H9 (cell line): ENCODE measurements at regions not wholly inside any gene's neighbourhood (a gene's known extent, or its start where the extent isn't known, plus 50 kb on each side); places are given as distances from the start of the nearest gene placed in this dataset.

ENCODE experiments used
- DNase-seq: peaks from one replicate; pipeline ENCODE4 v3.0.0-alpha.2; 2017
- H2AFZ ChIP-seq: one replicate; pipeline ENCODE4 v1.6.1; 2013; ENCODE audit warnings: mild to moderate bottlenecking, low read length, control low read depth, moderate library complexity
- H2AK5ac ChIP-seq: 2 replicates; pipeline ENCODE4 v1.6.1; 2013; ENCODE audit warnings: low read length, control low read depth, mixed read lengths; ENCODE audit not compliant: insufficient read length
- H2BK120ac ChIP-seq: one replicate; pipeline ENCODE4 v1.6.1; 2013; ENCODE audit warnings: low read depth, mild to moderate bottlenecking, low read length, control low read depth, inconsistent platforms; ENCODE audit not compliant: poor library complexity, severe bottlenecking
- H2BK12ac ChIP-seq: 2 replicates; pipeline ENCODE4 v1.6.1; 2013; ENCODE audit warnings: low read length, control low read depth, mixed read lengths, low read depth; ENCODE audit not compliant: insufficient read length
- H2BK15ac ChIP-seq: 2 replicates; pipeline ENCODE4 v1.6.1; 2013; ENCODE audit warnings: low read depth, low read length, control low read depth
- H2BK20ac ChIP-seq: one replicate; pipeline ENCODE4 v1.6.1; 2013; ENCODE audit warnings: low read depth, mild to moderate bottlenecking, low read length, control low read depth, inconsistent platforms; ENCODE audit not compliant: poor library complexity, severe bottlenecking
- H2BK5ac ChIP-seq: 2 replicates; pipeline ENCODE4 v1.6.1; 2013; ENCODE audit warnings: low read length, control low read depth, mixed read lengths; ENCODE audit not compliant: insufficient read length
- H3K14ac ChIP-seq: 2 replicates; pipeline ENCODE4 v1.6.1; 2013; ENCODE audit warnings: low read length, control low read depth; ENCODE audit not compliant: insufficient read depth
- H3K18ac ChIP-seq: 2 replicates; pipeline ENCODE4 v1.6.1; 2013; ENCODE audit warnings: low read depth, mild to moderate bottlenecking, mixed read lengths, low read length, control low read depth; ENCODE audit not compliant: insufficient read length
- H3K23ac ChIP-seq: 2 replicates; pipeline ENCODE4 v1.6.1; 2013; ENCODE audit warnings: low read length, control low read depth, mixed read lengths, low read depth; ENCODE audit not compliant: insufficient read length
- H3K23me2 ChIP-seq: 2 replicates; pipeline ENCODE4 v1.6.1; 2013; ENCODE audit warnings: low read depth, mild to moderate bottlenecking, mixed read lengths, low read length, control low read depth; ENCODE audit not compliant: insufficient read length, poor library complexity, severe bottlenecking
- H3K27ac ChIP-seq: 2 replicates; pipeline ENCODE4 v1.5.1; 2013; ENCODE audit warnings: low read length, control low read depth, mixed read lengths, low read depth; ENCODE audit not compliant: insufficient read length
- H3K27me3 ChIP-seq: 2 replicates; pipeline ENCODE4 v1.6.1; 2013; ENCODE audit warnings: low read length, control low read depth, inconsistent platforms; ENCODE audit not compliant: insufficient read depth
- H3K4ac ChIP-seq: 2 replicates; pipeline ENCODE4 v1.6.1; 2013; ENCODE audit warnings: low read depth, mild to moderate bottlenecking, control low read depth, inconsistent platforms, low read length, moderate library complexity
- H3K4me1 ChIP-seq: 2 replicates; pipeline ENCODE4 v1.6.1; 2013; ENCODE audit warnings: low read length, control low read depth, inconsistent platforms; ENCODE audit not compliant: insufficient read depth
- H3K4me2 ChIP-seq: 2 replicates; pipeline ENCODE4 v1.6.1; 2013; ENCODE audit warnings: low read length, control low read depth, mixed read lengths; ENCODE audit not compliant: insufficient read length, insufficient read depth
- H3K56ac ChIP-seq: 2 replicates; pipeline ENCODE4 v1.6.1; 2013; ENCODE audit warnings: low read depth, mild to moderate bottlenecking, mixed read lengths, low read length, control low read depth; ENCODE audit not compliant: insufficient read length
- H3K79me1 ChIP-seq: 2 replicates; pipeline ENCODE4 v1.6.1; 2013; ENCODE audit warnings: low read depth, mild to moderate bottlenecking, moderate library complexity, low read length, control low read depth, inconsistent platforms; ENCODE audit not compliant: insufficient read depth, poor library complexity, severe bottlenecking
- H3K79me2 ChIP-seq: 2 replicates; pipeline ENCODE4 v1.6.1; 2013; ENCODE audit warnings: low read length, control low read depth, inconsistent platforms; ENCODE audit not compliant: insufficient read depth
- H3K9ac ChIP-seq: 2 replicates; pipeline ENCODE4 v1.6.1; 2013; ENCODE audit warnings: low read length, control low read depth, mixed read lengths; ENCODE audit not compliant: insufficient read length; ENCODE audit errors: extremely low read depth
- H3K9me3 ChIP-seq: one replicate; pipeline ENCODE4 v1.6.1; 2013; ENCODE audit warnings: low read depth, low read length, inconsistent platforms; ENCODE audit not compliant: control insufficient read depth
- H3T11ph ChIP-seq: one replicate; pipeline ENCODE4 v1.6.1; 2013; ENCODE audit warnings: mild to moderate bottlenecking, low read length, control low read depth, inconsistent platforms
- H4K20me1 ChIP-seq: one replicate; pipeline ENCODE4 v1.6.1; 2013; ENCODE audit not compliant: control insufficient read depth, insufficient read length, insufficient read depth
- H4K5ac ChIP-seq: 2 replicates; pipeline ENCODE4 v1.6.1; 2013; ENCODE audit warnings: low read depth, mild to moderate bottlenecking, mixed read lengths, low read length, control low read depth; ENCODE audit not compliant: insufficient read length
- H4K8ac ChIP-seq: replicated peaks from 2 replicates; pipeline ENCODE4 v1.6.1; 2013; ENCODE audit warnings: low read length, control low read depth, mixed read lengths, low read depth; ENCODE audit not compliant: insufficient read length
- H4K91ac ChIP-seq: 2 replicates; pipeline ENCODE4 v1.6.1; 2013; ENCODE audit warnings: low read depth, mild to moderate bottlenecking, moderate library complexity, mixed read lengths, low read length, control low read depth; ENCODE audit not compliant: insufficient read length
- H3K27ac Mint-ChIP-seq, 3 experiments: 2 replicates in 2 of 3; 3 replicates in 1 of 3; pipeline ENCODE4 v1.8.0; 2020 to 2021; ENCODE audit warnings: mixed read lengths in 3 of 3, mild to moderate bottlenecking in 1 of 3, moderate library complexity in 1 of 3
- H3K27me3 Mint-ChIP-seq: 2 replicates; pipeline ENCODE4 v1.8.0; 2021; ENCODE audit warnings: low read depth, mild to moderate bottlenecking, moderate library complexity, mixed read lengths
- H3K36me3 Mint-ChIP-seq, 3 experiments: 2 replicates in 2 of 3; 3 replicates in 1 of 3; pipeline ENCODE4 v1.8.0; 2020 to 2021; ENCODE audit warnings: low read depth in 3 of 3, mixed read lengths in 3 of 3; ENCODE audit not compliant: insufficient read depth in 1 of 3
- H3K4me1 Mint-ChIP-seq, 2 experiments: 2 replicates each; pipeline ENCODE4 v1.8.0; 2020; ENCODE audit warnings: mixed read lengths in 2 of 2
- H3K4me3 Mint-ChIP-seq, 2 experiments: 2 replicates in 1 of 2; 3 replicates in 1 of 2; pipeline ENCODE4 v1.8.0; 2020 to 2021; ENCODE audit warnings: mild to moderate bottlenecking in 2 of 2, mixed read lengths in 2 of 2, moderate library complexity in 1 of 2
- H3K9me3 Mint-ChIP-seq, 2 experiments: 2 replicates in 1 of 2; 3 replicates in 1 of 2; pipeline ENCODE4 v1.8.0; 2020; ENCODE audit warnings: mild to moderate bottlenecking in 2 of 2, mixed read lengths in 2 of 2, moderate library complexity in 1 of 2
- CTCF ChIP-seq: fragments of 200-600 bp; sonication (generic); conservative IDR thresholded peaks from 3 replicates; pipeline ENCODE4 v1.8.0; 2021; ENCODE audit warnings: antibody characterized with exemption, mild to moderate bottlenecking
- WGBS: extraction: QIAGEN DNeasy Blood & Tissue Kit; methylation state at CpG from one replicate; pipeline ENCODE4 v1.1.7; 2013; ENCODE audit warnings: missing lambda C conversion rate, low lambda C conversion rate, mixed read lengths; ENCODE audit not compliant: insufficient read length; ENCODE audit errors: extremely low coverage; 5-methylcytosine and 5-hydroxymethylcytosine counted together

GRCh38 chr3:70603103-70603502 lies 290.7 kb upstream of the MDFIC2 start:
- Histone ChIP-seq H4K20me1 (no peaks in the 10 kb centered on the region), H3K4ac (no peak overlapping the region), H3K27ac (no peak overlapping the region), H3K9me3 (no peaks in the 10 kb centered on the region), H4K91ac (no peak overlapping the region), H3K4me1 (no peaks in the 10 kb centered on the region), H4K8ac (no peak overlapping the region), H3K79me2 (no peaks in the 10 kb centered on the region), H3K23ac (no peak overlapping the region), H3K23me2 (no peaks in the 10 kb centered on the region), H2BK20ac (no peak overlapping the region), H2BK12ac (no peak overlapping the region), H3K9ac (no peak overlapping the region), H3K56ac (no peak overlapping the region), H3K18ac (no peak overlapping the region), H3T11ph (no peak overlapping the region), H3K79me1 (no peaks in the 10 kb centered on the region), H4K5ac (no peak overlapping the region), H2BK120ac (no peak overlapping the region), H2AK5ac (no peak overlapping the region), H3K4me2 (no peak overlapping the region), H2AFZ (no peak overlapping the region), H2BK5ac (no peak overlapping the region), H3K27me3 (no peaks in the 10 kb centered on the region), H3K14ac (no peak overlapping the region), H2BK15ac (no peak overlapping the region)
- no peak overlapping the region for H3K27ac Mint-ChIP-seq
- no peak for DNase-seq
- H3K4me3 Mint-ChIP-seq = no peak overlapping the region
- no CpG with 5 or more reads among the region's 3 CpGs for WGBS
- no peaks in the 10 kb centered on the region for H3K4me1 Mint-ChIP-seq
- H3K9me3 Mint-ChIP-seq = no peaks in the 10 kb centered on the region
- TF ChIP-seq CTCF = no peak
- no peaks in the 10 kb centered on the region for H3K36me3 Mint-ChIP-seq
- H3K27me3 Mint-ChIP-seq = no peaks in the 10 kb centered on the region
